Mesothelial cell of epicardium (in vitro differentiated cells): ENCODE measurements at regions not wholly inside any gene's neighbourhood (a gene's known extent, or its start where the extent isn't known, plus 50 kb on each side); places are given as distances from the start of the nearest gene placed in this dataset.
"Not testable (repeated sequence)": the region's sequence is repeated elsewhere in the genome, so short reads cannot be mapped to it uniquely, and the experiment has no call there.

ENCODE experiments used
- DNase-seq, 2 experiments: peaks; one replicate each; pipeline ENCODE4 v3.0.0; 2021; ENCODE audit warnings: low spot score in 2 of 2; ENCODE audit not compliant: unreplicated experiment in 2 of 2
- H3K27ac Mint-ChIP-seq: 2 replicates; pipeline ENCODE4 v1.8.0; 2021; ENCODE audit warnings: mixed read lengths
- H3K27me3 Mint-ChIP-seq: 2 replicates; pipeline ENCODE4 v1.8.0; 2021; ENCODE audit warnings: low read depth, mixed read lengths
- H3K36me3 Mint-ChIP-seq: 2 replicates; pipeline ENCODE4 v1.8.0; 2021; ENCODE audit warnings: mixed read lengths
- H3K4me1 Mint-ChIP-seq: 2 replicates; pipeline ENCODE4 v1.8.0; 2021; ENCODE audit warnings: mixed read lengths
- H3K4me3 Mint-ChIP-seq: 2 replicates; pipeline ENCODE4 v1.8.0; 2021; ENCODE audit warnings: mild to moderate bottlenecking, moderate library complexity, mixed read lengths
- H3K9me3 Mint-ChIP-seq: 2 replicates; pipeline ENCODE4 v1.8.0; 2021; ENCODE audit warnings: mixed read lengths
- CTCF ChIP-seq: fragments of 200-600 bp; sonication (generic); IDR thresholded peaks from one replicate; pipeline ENCODE4 v1.5.0; 2021; ENCODE audit warnings: antibody characterized with exemption; ENCODE audit not compliant: unreplicated experiment

- Mint-ChIP-seq H3K9me3 (peaks cover 15% of the 10 kb centered on the region), H3K27me3 (peaks cover 3% of the 10 kb centered on the region), H3K27ac (peak overlapping the region; percentile 14), H3K36me3 (no peaks in the 10 kb centered on the region), H3K4me1 (peaks cover 16% of the 10 kb centered on the region), H3K4me3 (no peak overlapping the region)
- no peak for DNase-seq
- no peak for TF ChIP-seq CTCF
Observed at GRCh38 chr11:10975287-10975721, 117.5 kb upstream of the ZBED5 start.

DNA sequence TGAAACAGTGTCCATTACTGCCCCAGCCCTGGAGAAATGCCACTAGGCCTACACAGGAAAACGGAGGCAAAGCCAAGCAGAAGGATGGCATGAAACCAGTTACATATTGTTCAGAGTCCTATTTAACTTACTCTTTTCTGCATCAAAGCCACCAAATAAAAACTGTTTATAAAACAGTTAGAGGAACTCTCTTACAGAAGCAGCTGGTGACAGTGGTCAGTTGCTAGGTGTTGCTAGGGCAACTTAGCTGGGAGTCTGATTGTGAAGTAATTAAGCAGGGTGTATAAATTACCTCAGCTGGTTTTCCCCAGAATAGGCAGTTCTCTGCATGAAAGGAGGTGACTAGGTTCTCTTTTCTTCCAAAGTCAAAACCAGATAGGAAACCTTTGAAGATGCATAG lies 115.6 kb upstream of the ZBED5 start:
- H3K4me3 Mint-ChIP-seq = no peak overlapping the region
- H3K27me3 Mint-ChIP-seq = no peaks in the 10 kb centered on the region
- H3K4me1 Mint-ChIP-seq = peaks cover 16% of the 10 kb centered on the region
- no peak overlapping the region for H3K27ac Mint-ChIP-seq
- no peak for DNase-seq
- H3K9me3 Mint-ChIP-seq = peaks cover 13% of the 10 kb centered on the region
- TF ChIP-seq CTCF = no peak
- H3K36me3 Mint-ChIP-seq = no peaks in the 10 kb centered on the region

DNA sequence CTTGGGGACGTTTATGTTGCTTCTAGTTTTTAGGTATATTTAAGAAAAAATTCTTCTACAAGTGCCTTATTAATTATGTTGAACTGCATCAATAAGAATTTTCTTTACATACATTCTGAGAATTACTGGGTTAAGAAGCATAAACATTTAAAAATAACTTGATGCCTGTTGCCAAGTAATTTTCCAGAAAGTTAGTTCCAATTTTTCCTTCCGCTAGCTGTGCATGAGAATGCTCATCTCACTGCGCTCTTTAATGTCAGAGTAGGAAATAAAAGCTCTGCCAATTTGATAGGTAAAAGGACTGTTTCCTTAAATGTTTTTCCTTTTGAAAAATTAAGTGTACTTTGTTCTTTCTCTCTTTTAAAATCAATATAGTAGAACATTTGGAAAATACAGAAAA lies 113.1 kb upstream of the ZBED5 start:
- TF ChIP-seq CTCF = no peak
- no peak for DNase-seq
- H3K4me3 Mint-ChIP-seq = no peak overlapping the region
- peaks cover 15% of the 10 kb centered on the region for H3K4me1 Mint-ChIP-seq
- H3K36me3 Mint-ChIP-seq = no peaks in the 10 kb centered on the region
- H3K27ac Mint-ChIP-seq = no peak overlapping the region
- H3K9me3 Mint-ChIP-seq = peaks cover 7% of the 10 kb centered on the region
- peaks cover 3% of the 10 kb centered on the region for H3K27me3 Mint-ChIP-seq

- Mint-ChIP-seq H3K9me3 (peaks cover 15% of the 10 kb centered on the region), H3K4me3 (no peak overlapping the region), H3K27ac (no peak overlapping the region), H3K36me3 (no peaks in the 10 kb centered on the region), H3K4me1 (peaks cover 3% of the 10 kb centered on the region), H3K27me3 (peaks cover 13% of the 10 kb centered on the region)
- no peak for DNase-seq
- TF ChIP-seq CTCF = no peak
Observed at GRCh38 chr11:10969387-10969786, 111.5 kb upstream of the ZBED5 start.

- H3K4me1 Mint-ChIP-seq, H3K36me3 Mint-ChIP-seq, DNase-seq, H3K27ac Mint-ChIP-seq, H3K4me3 Mint-ChIP-seq: not testable (repeated sequence)
- Mint-ChIP-seq H3K9me3 (peaks cover 38% of the 10 kb centered on the region), H3K27me3 (peaks cover 20% of the 10 kb centered on the region)
Observed at GRCh38 chr11:10956884-10957283, 99.0 kb upstream of the ZBED5 start.

- Mint-ChIP-seq H3K27me3 (peaks cover 15% of the 10 kb centered on the region), H3K4me1 (no peaks in the 10 kb centered on the region), H3K4me3 (no peak overlapping the region), H3K9me3 (peaks cover 31% of the 10 kb centered on the region), H3K27ac (no peak overlapping the region), H3K36me3 (no peaks in the 10 kb centered on the region)
- TF ChIP-seq CTCF = no peak
- no peak for DNase-seq
Observed at GRCh38 chr11:10955616-10956015, 97.8 kb upstream of the ZBED5 start.
